ENCODE measurements at regions not wholly inside any gene's neighbourhood (a gene's known extent, or its start where the extent isn't known, plus 50 kb on each side); places are given as distances from the start of the nearest gene placed in this dataset.

GRCh38 chr9:89985068-89985467, 380.3 kb downstream of the GADD45G start:
- intact Hi-C loops (cut with micrococcal nuclease; ENCODE audit: unreplicated experiment), result no loop called here
- H3K9me3 ChIP-seq (ENCODE audit: low read depth, low read length, poor library complexity, severe bottlenecking), result no peaks in the 10 kb centered on the region
- no peaks in the 10 kb centered on the region for H3K36me3 ChIP-seq (ENCODE audit: insufficient read depth, low read length, poor library complexity, severe bottlenecking)
- H3K4me3 ChIP-seq (ENCODE audit: low read depth, low read length, poor library complexity, severe bottlenecking), result no peak overlapping the region
- no peak overlapping the region for H3K27ac ChIP-seq (ENCODE audit: low read depth, low read length, poor library complexity, severe bottlenecking)
- no peaks in the 10 kb centered on the region for H3K4me1 ChIP-seq (ENCODE audit: insufficient read depth, low read length, poor library complexity, severe bottlenecking)
- TF ChIP-seq EZH2 (IDR thresholded peaks at IDR 0.05; ENCODE audit: borderline replicate concordance, low read depth, low read length, poor library complexity, severe bottlenecking) (no peak), CTCF (conservative IDR thresholded peaks at IDR 0.05; ENCODE audit: low read depth, low read length) (no peak)
- DNase-seq (ENCODE audit: low spot score), result no peak
- H3K27me3 ChIP-seq (replicated peaks; ENCODE audit: insufficient read depth, low read depth, low read length, poor library complexity), result no peaks in the 10 kb centered on the region
- CTCF ChIA-PET, result no interaction called here
- POLR2A ChIA-PET (ENCODE audit: low non-redundant PET), result no interaction called here
- no TSS peak for BruUV-seq (replicated peaks)

GRCh38 chr9:89986190-89986589, 381.4 kb downstream of the GADD45G start:
- POLR2A ChIA-PET (ENCODE audit: low non-redundant PET), result no interaction called here
- CTCF ChIA-PET, result no interaction called here
- no peaks in the 10 kb centered on the region for H3K9me3 ChIP-seq (ENCODE audit: low read depth, low read length, poor library complexity, severe bottlenecking)
- no peak overlapping the region for H3K27ac ChIP-seq (ENCODE audit: low read depth, low read length, poor library complexity, severe bottlenecking)
- H3K36me3 ChIP-seq (ENCODE audit: insufficient read depth, low read length, poor library complexity, severe bottlenecking), result no peaks in the 10 kb centered on the region
- no TSS peak for BruUV-seq (replicated peaks)
- H3K4me3 ChIP-seq (ENCODE audit: low read depth, low read length, poor library complexity, severe bottlenecking), result no peak overlapping the region
- intact Hi-C loops (cut with micrococcal nuclease; ENCODE audit: unreplicated experiment), result no loop called here
- no peaks in the 10 kb centered on the region for H3K27me3 ChIP-seq (replicated peaks; ENCODE audit: insufficient read depth, low read depth, low read length, poor library complexity)
- DNase-seq (ENCODE audit: low spot score), result no peak
- H3K4me1 ChIP-seq (ENCODE audit: insufficient read depth, low read length, poor library complexity, severe bottlenecking), result no peaks in the 10 kb centered on the region
- no peak for TF ChIP-seq CTCF (conservative IDR thresholded peaks at IDR 0.05; ENCODE audit: low read depth, low read length)
- TF ChIP-seq EZH2 (IDR thresholded peaks at IDR 0.05; ENCODE audit: borderline replicate concordance, low read depth, low read length, poor library complexity, severe bottlenecking), result no peak

GRCh38 chr9:89988458-89988857, 383.6 kb downstream of the GADD45G start:
- no peaks in the 10 kb centered on the region for H3K4me1 ChIP-seq (ENCODE audit: insufficient read depth, low read length, poor library complexity, severe bottlenecking)
- no peak for DNase-seq (ENCODE audit: low spot score)
- no peaks in the 10 kb centered on the region for H3K27me3 ChIP-seq (replicated peaks; ENCODE audit: insufficient read depth, low read depth, low read length, poor library complexity)
- no peak overlapping the region for H3K27ac ChIP-seq (ENCODE audit: low read depth, low read length, poor library complexity, severe bottlenecking)
- intact Hi-C loops (cut with micrococcal nuclease; ENCODE audit: unreplicated experiment), result no loop called here
- no peak for TF ChIP-seq CTCF (conservative IDR thresholded peaks at IDR 0.05; ENCODE audit: low read depth, low read length)
- no peak for TF ChIP-seq EZH2 (IDR thresholded peaks at IDR 0.05; ENCODE audit: borderline replicate concordance, low read depth, low read length, poor library complexity, severe bottlenecking)
- CTCF ChIA-PET, result no interaction called here
- no peak overlapping the region for H3K4me3 ChIP-seq (ENCODE audit: low read depth, low read length, poor library complexity, severe bottlenecking)
- no peaks in the 10 kb centered on the region for H3K36me3 ChIP-seq (ENCODE audit: insufficient read depth, low read length, poor library complexity, severe bottlenecking)
- POLR2A ChIA-PET (ENCODE audit: low non-redundant PET), result no interaction called here
- BruUV-seq (replicated peaks), result no TSS peak
- H3K9me3 ChIP-seq (ENCODE audit: low read depth, low read length, poor library complexity, severe bottlenecking), result no peaks in the 10 kb centered on the region
